NB4 (cell line): ENCODE measurements at regions not wholly inside any gene's neighbourhood (a gene's known extent, or its start where the extent isn't known, plus 50 kb on each side); places are given as distances from the start of the nearest gene placed in this dataset.

Experiments used
- CTCF ChIP-seq: IDR thresholded peaks from one replicate; pipeline ENCODE4 v1.5.1; 2012; ENCODE audit warnings: low read depth, low read length
- MYC ChIP-seq: IDR thresholded peaks from 2 replicates; pipeline ENCODE4 v1.6.1; 2011; ENCODE audit warnings: low read depth, low read length
- POLR2A ChIP-seq: IDR thresholded peaks from 2 replicates; pipeline ENCODE4 v1.6.1; 2011; ENCODE audit warnings: mild to moderate bottlenecking; ENCODE audit not compliant: insufficient read length; ENCODE audit errors: extremely low read depth

GRCh38 chr18:22314420-22314819 is 103.3 kb downstream of the CTAGE1 start:
- no peak for TF ChIP-seq CTCF
- no peak for TF ChIP-seq POLR2A
- TF ChIP-seq MYC, result no peak
